ENCODE measurements at regions not wholly inside any gene's neighbourhood (a gene's known extent, or its start where the extent isn't known, plus 50 kb on each side); places are given as distances from the start of the nearest gene placed in this dataset.

DNA sequence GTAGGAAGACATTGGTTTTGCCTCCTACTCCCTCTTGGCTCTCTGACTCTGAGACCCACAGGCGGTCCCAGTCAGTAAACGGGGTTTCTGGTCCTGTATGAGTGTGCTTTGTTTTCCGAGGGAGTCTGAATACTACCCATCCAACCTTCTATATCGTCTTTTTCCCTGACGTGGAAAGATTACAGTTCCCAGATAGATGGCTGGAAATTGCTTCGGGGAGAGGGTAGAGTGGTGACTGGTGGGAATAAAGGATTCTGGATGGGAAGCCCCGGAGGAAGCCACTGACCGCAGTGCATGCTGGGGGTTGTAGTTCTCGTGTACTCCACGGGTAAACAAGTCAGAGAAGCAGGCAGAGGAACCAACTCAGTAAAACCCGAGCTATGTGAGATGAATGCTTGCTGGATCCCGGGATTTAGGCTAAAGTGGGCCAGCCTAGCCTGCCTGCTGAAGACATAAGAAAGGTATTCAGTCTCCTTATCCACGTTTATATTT, 66.2 kb upstream of the IRF2BP2 start (continued):
- TF ChIP-seq, protein P1, sequence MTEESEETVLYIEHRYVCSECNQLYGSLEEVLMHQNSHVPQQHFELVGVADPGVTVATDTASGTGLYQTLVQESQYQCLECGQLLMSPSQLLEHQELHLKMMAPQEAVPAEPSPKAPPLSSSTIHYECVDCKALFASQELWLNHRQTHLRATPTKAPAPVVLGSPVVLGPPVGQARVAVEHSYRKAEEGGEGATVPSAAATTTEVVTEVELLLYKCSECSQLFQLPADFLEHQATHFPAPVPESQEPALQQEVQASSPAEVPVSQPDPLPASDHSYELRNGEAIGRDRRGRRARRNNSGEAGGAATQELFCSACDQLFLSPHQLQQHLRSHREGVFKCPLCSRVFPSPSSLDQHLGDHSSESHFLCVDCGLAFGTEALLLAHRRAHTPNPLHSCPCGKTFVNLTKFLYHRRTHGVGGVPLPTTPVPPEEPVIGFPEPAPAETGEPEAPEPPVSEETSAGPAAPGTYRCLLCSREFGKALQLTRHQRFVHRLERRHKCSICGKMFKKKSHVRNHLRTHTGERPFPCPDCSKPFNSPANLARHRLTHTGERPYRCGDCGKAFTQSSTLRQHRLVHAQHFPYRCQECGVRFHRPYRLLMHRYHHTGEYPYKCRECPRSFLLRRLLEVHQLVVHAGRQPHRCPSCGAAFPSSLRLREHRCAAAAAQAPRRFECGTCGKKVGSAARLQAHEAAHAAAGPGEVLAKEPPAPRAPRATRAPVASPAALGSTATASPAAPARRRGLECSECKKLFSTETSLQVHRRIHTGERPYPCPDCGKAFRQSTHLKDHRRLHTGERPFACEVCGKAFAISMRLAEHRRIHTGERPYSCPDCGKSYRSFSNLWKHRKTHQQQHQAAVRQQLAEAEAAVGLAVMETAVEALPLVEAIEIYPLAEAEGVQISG (CRISPR knock-in tag; IDR thresholded peaks at IDR 0.05): peak; percentile 53
- TF ChIP-seq IRF2 (CRISPR knock-in tag; IDR thresholded peaks at IDR 0.05) (peak; percentile 64; the same call in 1 of the 2 replicates), ZNF589 (CRISPR knock-in tag; conservative IDR thresholded peaks at IDR 0.05) (no peak), GABPA (IDR thresholded peaks at IDR 0.05; ENCODE audit: low read depth, low read length) (peak; percentile 39; the same call in 1 of the 2 replicates), GABPA (CRISPR knock-in tag; IDR thresholded peaks at IDR 0.05; ENCODE audit: low read depth) (peak; percentile 88), ELF1 (CRISPR knock-in tag; IDR thresholded peaks at IDR 0.05) (peak; percentile 47; the same call in 1 of the 2 replicates), ZNF251 (CRISPR knock-in tag; IDR thresholded peaks at IDR 0.05) (no peak), CREM (IDR thresholded peaks at IDR 0.05) (peak; percentile 46), CREM (CRISPR knock-in tag; IDR thresholded peaks at IDR 0.05) (no peak), GATAD2A (CRISPR knock-in tag; IDR thresholded peaks at IDR 0.05) (no peak), ZNF337 (CRISPR knock-in tag; IDR thresholded peaks at IDR 0.05; ENCODE audit: borderline replicate concordance, low read depth) (0 out of 2 replicates have a peak, but pooled peaks have one; percentile 31), ZNF547 (CRISPR knock-in tag; IDR thresholded peaks at IDR 0.05) (peak; percentile 51; the same call in 1 of the 2 replicates), ZNF772 (CRISPR knock-in tag; IDR thresholded peaks at IDR 0.05) (0 out of 2 replicates have a peak, but pooled peaks have one; percentile 22), FOSL2 (CRISPR knock-in tag; IDR thresholded peaks at IDR 0.05) (0 out of 2 replicates have a peak, but pooled peaks have one; percentile 15), ZNF367 (CRISPR knock-in tag; IDR thresholded peaks at IDR 0.05; ENCODE audit: borderline replicate concordance) (no peak), FOXO1 (CRISPR knock-in tag; IDR thresholded peaks at IDR 0.05) (peak; percentile 84), ZFP1 (CRISPR knock-in tag; IDR thresholded peaks at IDR 0.05) (no peak), HCFC1 (IDR thresholded peaks at IDR 0.05; ENCODE audit: low read depth, low read length) (peak; percentile 85), CAMTA2 (CRISPR knock-in tag; IDR thresholded peaks at IDR 0.05; ENCODE audit: borderline replicate concordance) (no peak)
- TF ChIP-seq, protein P2, sequence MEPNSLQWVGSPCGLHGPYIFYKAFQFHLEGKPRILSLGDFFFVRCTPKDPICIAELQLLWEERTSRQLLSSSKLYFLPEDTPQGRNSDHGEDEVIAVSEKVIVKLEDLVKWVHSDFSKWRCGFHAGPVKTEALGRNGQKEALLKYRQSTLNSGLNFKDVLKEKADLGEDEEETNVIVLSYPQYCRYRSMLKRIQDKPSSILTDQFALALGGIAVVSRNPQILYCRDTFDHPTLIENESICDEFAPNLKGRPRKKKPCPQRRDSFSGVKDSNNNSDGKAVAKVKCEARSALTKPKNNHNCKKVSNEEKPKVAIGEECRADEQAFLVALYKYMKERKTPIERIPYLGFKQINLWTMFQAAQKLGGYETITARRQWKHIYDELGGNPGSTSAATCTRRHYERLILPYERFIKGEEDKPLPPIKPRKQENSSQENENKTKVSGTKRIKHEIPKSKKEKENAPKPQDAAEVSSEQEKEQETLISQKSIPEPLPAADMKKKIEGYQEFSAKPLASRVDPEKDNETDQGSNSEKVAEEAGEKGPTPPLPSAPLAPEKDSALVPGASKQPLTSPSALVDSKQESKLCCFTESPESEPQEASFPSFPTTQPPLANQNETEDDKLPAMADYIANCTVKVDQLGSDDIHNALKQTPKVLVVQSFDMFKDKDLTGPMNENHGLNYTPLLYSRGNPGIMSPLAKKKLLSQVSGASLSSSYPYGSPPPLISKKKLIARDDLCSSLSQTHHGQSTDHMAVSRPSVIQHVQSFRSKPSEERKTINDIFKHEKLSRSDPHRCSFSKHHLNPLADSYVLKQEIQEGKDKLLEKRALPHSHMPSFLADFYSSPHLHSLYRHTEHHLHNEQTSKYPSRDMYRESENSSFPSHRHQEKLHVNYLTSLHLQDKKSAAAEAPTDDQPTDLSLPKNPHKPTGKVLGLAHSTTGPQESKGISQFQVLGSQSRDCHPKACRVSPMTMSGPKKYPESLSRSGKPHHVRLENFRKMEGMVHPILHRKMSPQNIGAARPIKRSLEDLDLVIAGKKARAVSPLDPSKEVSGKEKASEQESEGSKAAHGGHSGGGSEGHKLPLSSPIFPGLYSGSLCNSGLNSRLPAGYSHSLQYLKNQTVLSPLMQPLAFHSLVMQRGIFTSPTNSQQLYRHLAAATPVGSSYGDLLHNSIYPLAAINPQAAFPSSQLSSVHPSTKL (CRISPR knock-in tag; IDR thresholded peaks at IDR 0.05): no peak
- TF ChIP-seq, protein P3, sequence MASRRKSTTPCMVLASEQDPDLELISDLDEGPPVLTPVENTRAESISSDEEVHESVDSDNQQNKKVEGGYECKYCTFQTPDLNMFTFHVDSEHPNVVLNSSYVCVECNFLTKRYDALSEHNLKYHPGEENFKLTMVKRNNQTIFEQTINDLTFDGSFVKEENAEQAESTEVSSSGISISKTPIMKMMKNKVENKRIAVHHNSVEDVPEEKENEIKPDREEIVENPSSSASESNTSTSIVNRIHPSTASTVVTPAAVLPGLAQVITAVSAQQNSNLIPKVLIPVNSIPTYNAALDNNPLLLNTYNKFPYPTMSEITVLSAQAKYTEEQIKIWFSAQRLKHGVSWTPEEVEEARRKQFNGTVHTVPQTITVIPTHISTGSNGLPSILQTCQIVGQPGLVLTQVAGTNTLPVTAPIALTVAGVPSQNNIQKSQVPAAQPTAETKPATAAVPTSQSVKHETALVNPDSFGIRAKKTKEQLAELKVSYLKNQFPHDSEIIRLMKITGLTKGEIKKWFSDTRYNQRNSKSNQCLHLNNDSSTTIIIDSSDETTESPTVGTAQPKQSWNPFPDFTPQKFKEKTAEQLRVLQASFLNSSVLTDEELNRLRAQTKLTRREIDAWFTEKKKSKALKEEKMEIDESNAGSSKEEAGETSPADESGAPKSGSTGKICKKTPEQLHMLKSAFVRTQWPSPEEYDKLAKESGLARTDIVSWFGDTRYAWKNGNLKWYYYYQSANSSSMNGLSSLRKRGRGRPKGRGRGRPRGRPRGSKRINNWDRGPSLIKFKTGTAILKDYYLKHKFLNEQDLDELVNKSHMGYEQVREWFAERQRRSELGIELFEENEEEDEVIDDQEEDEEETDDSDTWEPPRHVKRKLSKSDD (CRISPR knock-in tag; IDR thresholded peaks at IDR 0.05; ENCODE audit: low read depth): no peak
- TF ChIP-seq, protein P4, sequence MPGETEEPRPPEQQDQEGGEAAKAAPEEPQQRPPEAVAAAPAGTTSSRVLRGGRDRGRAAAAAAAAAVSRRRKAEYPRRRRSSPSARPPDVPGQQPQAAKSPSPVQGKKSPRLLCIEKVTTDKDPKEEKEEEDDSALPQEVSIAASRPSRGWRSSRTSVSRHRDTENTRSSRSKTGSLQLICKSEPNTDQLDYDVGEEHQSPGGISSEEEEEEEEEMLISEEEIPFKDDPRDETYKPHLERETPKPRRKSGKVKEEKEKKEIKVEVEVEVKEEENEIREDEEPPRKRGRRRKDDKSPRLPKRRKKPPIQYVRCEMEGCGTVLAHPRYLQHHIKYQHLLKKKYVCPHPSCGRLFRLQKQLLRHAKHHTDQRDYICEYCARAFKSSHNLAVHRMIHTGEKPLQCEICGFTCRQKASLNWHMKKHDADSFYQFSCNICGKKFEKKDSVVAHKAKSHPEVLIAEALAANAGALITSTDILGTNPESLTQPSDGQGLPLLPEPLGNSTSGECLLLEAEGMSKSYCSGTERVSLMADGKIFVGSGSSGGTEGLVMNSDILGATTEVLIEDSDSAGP (CRISPR knock-in tag; IDR thresholded peaks at IDR 0.05; ENCODE audit: borderline replicate concordance): no peak
